ENCODE measurements at regions not wholly inside any gene's neighbourhood (a gene's known extent, or its start where the extent isn't known, plus 50 kb on each side); places are given as distances from the start of the nearest gene placed in this dataset.

- TF ChIP-seq CTCF (IDR thresholded peaks at IDR 0.05) (no peak), POLR2A (IDR thresholded peaks at IDR 0.05) (no peak)
Observed at GRCh38 chr18:55999641-56000040, 411.6 kb upstream of the TCF4 start.
